HCT116 (cell line): ENCODE measurements at regions not wholly inside any gene's neighbourhood (a gene's known extent, or its start where the extent isn't known, plus 50 kb on each side); places are given as distances from the start of the nearest gene placed in this dataset.

ENCODE experiments used
- ATAC-seq: fragments of 200-7000 bp; cut with Tn5 transposase; 2 replicates; pipeline ENCODE4 v1.9.1; 2020; ENCODE audit warnings: mild to moderate bottlenecking, moderate library complexity
- BruUV-seq: library from RNA; stranded (reverse); fragments of 400-500 nt; replicated peaks from 2 replicates; lab custom pipeline; 2021; lab: Mats Ljungman, UMichigan
- CTCF ChIA-PET: fragments of 300-600 bp; sonication (Branson Sonifier 250); formaldehyde crosslinking; loops from one replicate; lab custom pipeline; 2021; ENCODE audit warnings: antibody characterized with exemption; lab: Charles Lee
- POLR2A ChIA-PET: fragments of 300-600, 350-600 bp; sonication (Branson Sonifier 250); formaldehyde crosslinking; loops from one replicate; lab custom pipeline; 2021; ENCODE audit warnings: antibody characterized with exemption; lab: Charles Lee
- RAD21 ChIA-PET, 2 experiments: fragments of 300-600 bp; sonication (Branson Sonifier 250); formaldehyde crosslinking; loops; one replicate each; lab custom pipeline; 2023; ENCODE audit warnings: low total read pairs in 2 of 2; ENCODE audit not compliant: uncharacterized antibody in 2 of 2, unreplicated experiment in 2 of 2, low non-redundant PET in 1 of 2; lab: Charles Lee
- DNase-seq: peaks from one replicate; pipeline ENCODE4 v3.0.0-alpha.2; 2010; ENCODE audit warnings: low read depth, low spot score
- H2AFZ ChIP-seq: fragments of 200-600 bp; shearing (Covaris generic), sonication (generic); 2 replicates; pipeline ENCODE4 v1.6.1; 2017; ENCODE audit warnings: low read depth, mixed run types, mixed read lengths, antibody characterized with exemption, low read length; ENCODE audit not compliant: poor library complexity, severe bottlenecking
- H3K27ac ChIP-seq: 2 replicates; pipeline ENCODE4 v1.5.1; 2012; ENCODE audit warnings: low read depth, low read length
- H3K27me3 ChIP-seq: fragments of 200-600 bp; sonication (generic); 2 replicates; pipeline ENCODE4 v1.6.1; 2016; ENCODE audit warnings: mixed run types, low read length, mixed read lengths; ENCODE audit not compliant: insufficient read depth
- H3K36me3 ChIP-seq, 2 experiments: fragments of 200-500 bp in 1 of 2; fragments of 200-600 bp in 1 of 2; sonication (Bioruptor generic) in 1 of 2; sonication (generic) in 1 of 2; 2 replicates each; pipeline versions ENCODE4 v1.5.1 to v1.6.1; 2014 to 2016; ENCODE audit warnings: low read length in 2 of 2, inconsistent platforms in 1 of 2, mixed read lengths in 1 of 2, mixed run types in 1 of 2; ENCODE audit not compliant: insufficient read depth in 2 of 2, control insufficient read depth in 1 of 2
- H3K4me1 ChIP-seq, 2 experiments: fragments of 200-600 bp in 1 of 2; sonication (generic) in 1 of 2; 2 replicates each; pipeline versions ENCODE4 v1.5.1 to v1.6.1; 2012 to 2017; ENCODE audit warnings: low read length in 2 of 2, inconsistent platforms in 1 of 2, mild to moderate bottlenecking in 1 of 2, mixed read lengths in 1 of 2, mixed run types in 1 of 2, moderate library complexity in 1 of 2; ENCODE audit not compliant: insufficient read depth in 2 of 2, control insufficient read depth in 1 of 2
- H3K4me2 ChIP-seq: fragments of 200-600 bp; sonication (generic); 2 replicates; pipeline ENCODE4 v1.6.1; 2017; ENCODE audit warnings: mixed run types, low read length, mixed read lengths
- H3K4me3 ChIP-seq, 2 experiments: fragments of 200-600 bp in 1 of 2; sonication (generic) in 1 of 2; replicated peaks in 1 of 2; 2 replicates each; pipeline ENCODE4 v1.5.1; 2011 to 2016; ENCODE audit warnings: low read length in 2 of 2, control low read depth in 1 of 2, low read depth in 1 of 2, mild to moderate bottlenecking in 1 of 2, mixed read lengths in 1 of 2, mixed run types in 1 of 2
- H3K79me2 ChIP-seq: fragments of 200-600 bp; sonication (generic); 2 replicates; pipeline ENCODE4 v1.6.1; 2017; ENCODE audit warnings: mild to moderate bottlenecking, mixed run types, low read length, moderate library complexity, mixed read lengths; ENCODE audit not compliant: insufficient read depth
- H3K9ac ChIP-seq: fragments of 200-600 bp; sonication (generic); 2 replicates; pipeline ENCODE4 v1.6.1; 2016; ENCODE audit warnings: low read length, mixed read lengths
- H3K9me2 ChIP-seq: fragments of 200-600 bp; sonication (generic), shearing (Covaris generic); 2 replicates; pipeline ENCODE4 v1.6.1; 2017; ENCODE audit warnings: mixed run types, mild to moderate bottlenecking, moderate library complexity; ENCODE audit not compliant: insufficient read depth
- H3K9me3 ChIP-seq, 2 experiments: fragments of 200-500 bp in 1 of 2; fragments of 200-600 bp in 1 of 2; sonication (Bioruptor generic) in 1 of 2; sonication (generic) in 1 of 2; 2 replicates each; pipeline ENCODE4 v1.6.1; 2014 to 2017; ENCODE audit warnings: low read length in 2 of 2, mixed read lengths in 2 of 2, inconsistent platforms in 1 of 2, low read depth in 1 of 2, mild to moderate bottlenecking in 1 of 2, mixed run types in 1 of 2, moderate library complexity in 1 of 2; ENCODE audit not compliant: control insufficient read depth in 1 of 2, insufficient read depth in 1 of 2
- H4K20me1 ChIP-seq: fragments of 200-600 bp; sonication (generic), shearing (Covaris generic); 2 replicates; pipeline ENCODE4 v1.6.1; 2017; ENCODE audit warnings: mixed run types, mild to moderate bottlenecking, moderate library complexity; ENCODE audit not compliant: insufficient read depth
- CBX3 ChIP-seq: IDR thresholded peaks from 2 replicates; pipeline ENCODE4 v1.6.1; 2012; ENCODE audit warnings: low read depth
- CTCF ChIP-seq, 3 experiments: fragments of 200-600 bp in 1 of 3; sonication (generic) in 1 of 3; IDR thresholded peaks in 2 of 3; conservative IDR thresholded peaks in 1 of 3; 2 replicates each; pipeline ENCODE4 v1.5.1; 2012 to 2017; ENCODE audit warnings: low read depth in 2 of 3, low read length in 2 of 3, antibody characterized with exemption in 1 of 3, borderline replicate concordance in 1 of 3, control low read depth in 1 of 3, mild to moderate bottlenecking in 1 of 3, mixed read lengths in 1 of 3, mixed run types in 1 of 3, moderate library complexity in 1 of 3; ENCODE audit not compliant: insufficient read depth in 1 of 3
- ELF1 ChIP-seq: IDR thresholded peaks from 2 replicates; pipeline ENCODE4 v1.6.1; 2012; ENCODE audit warnings: low read depth, borderline replicate concordance
- EZH2 ChIP-seq: fragments of 200-600 bp; sonication (generic); IDR thresholded peaks from 2 replicates; pipeline ENCODE4 v1.6.1; 2017; ENCODE audit warnings: antibody characterized with exemption, mixed run types
- EZH2phosphoT487 ChIP-seq: fragments of 200-600 bp; IDR thresholded peaks from 2 replicates; pipeline ENCODE4 v1.6.1; 2018; ENCODE audit warnings: antibody characterized with exemption, borderline replicate concordance
- FOSL1 ChIP-seq: IDR thresholded peaks from 2 replicates; pipeline ENCODE4 v1.6.1; 2012; ENCODE audit warnings: low read depth
- JUND ChIP-seq: IDR thresholded peaks from 2 replicates; pipeline ENCODE4 v1.6.1; 2012
- MAX ChIP-seq: IDR thresholded peaks from 2 replicates; pipeline ENCODE4 v1.6.1; 2012
- POLR2A ChIP-seq: IDR thresholded peaks from 2 replicates; pipeline ENCODE4 v1.7.0; 2011; ENCODE audit warnings: borderline replicate concordance; ENCODE audit not compliant: insufficient read depth, insufficient read length; ENCODE audit errors: extremely low read depth
- RAD21 ChIP-seq: IDR thresholded peaks from 2 replicates; pipeline ENCODE4 v1.6.1; 2012; ENCODE audit warnings: low read depth, mild to moderate bottlenecking
- REST ChIP-seq: IDR thresholded peaks from 2 replicates; pipeline ENCODE4 v1.6.1; 2012; ENCODE audit warnings: low read depth
- SP1 ChIP-seq: IDR thresholded peaks from 2 replicates; pipeline ENCODE4 v1.6.1; 2012; ENCODE audit warnings: low read depth
- YY1 ChIP-seq: IDR thresholded peaks from 2 replicates; pipeline ENCODE4 v1.6.1; 2011; ENCODE audit warnings: low read length, low read depth, moderate library complexity, mild to moderate bottlenecking; ENCODE audit not compliant: insufficient replicate concordance; ENCODE audit errors: extremely low read depth
- ZBTB33 ChIP-seq: IDR thresholded peaks from 2 replicates; pipeline ENCODE4 v1.6.1; 2011; ENCODE audit warnings: mild to moderate bottlenecking, low read length, moderate library complexity; ENCODE audit not compliant: insufficient replicate concordance; ENCODE audit errors: extremely low read depth
- intact Hi-C: fragments of 100-400 bp; cut with micrococcal nuclease; formaldehyde crosslinking; loops from 2 replicates; pipeline ENCODE4 v1.10.0; 2022

- TF ChIP-seq ZBTB33: no peak
- TF ChIP-seq JUND: no peak
- no peak for TF ChIP-seq ELF1
Observed at GRCh38 chr20:50327666-50328065, 137.0 kb downstream of the CEBPB start (continued).

GRCh38 chr20:50328222-50328979 is 137.8 kb downstream of the CEBPB start:
- no TSS peak for BruUV-seq
- ChIA-PET RAD21 (no interaction called here), POLR2A (interaction anchor here (1.0 to 1.6 kb wide), 2 partner anchors 11 to 17 kb away, joined by 3 read pairs; no protein-coding TSS in a partner anchor)
- TF ChIP-seq RAD21 (no peak), CBX3 (no peak), EZH2phosphoT487 (no peak), EZH2 (no peak), POLR2A (no peak), FOSL1 (no peak), MAX (no peak), CTCF (IDR thresholded peaks at IDR 0.05 in 2 of 3, conservative IDR thresholded peaks at IDR 0.05 in 1 of 3; ENCODE audit: borderline replicate concordance in 1 of 3, insufficient read depth in 1 of 3, low read depth in 2 of 3, low read length in 2 of 3) (no peak), YY1 (no peak), SP1 (no peak), REST (no peak), JUND (no peak)

More at GRCh38 chr20:50328222-50328979, 137.8 kb downstream of the CEBPB start:
- no peaks in the 10 kb centered on the region for H4K20me1 ChIP-seq
- no peaks in the 10 kb centered on the region for H3K9me2 ChIP-seq
- H2AFZ ChIP-seq: no peak overlapping the region
- H3K27me3 ChIP-seq: no peaks in the 10 kb centered on the region
- H3K36me3 ChIP-seq: no peaks in the 10 kb centered on the region
- no peaks in the 10 kb centered on the region for H3K79me2 ChIP-seq
- H3K4me3 ChIP-seq: no peak overlapping the region
- H3K4me2 ChIP-seq: no peak overlapping the region
- H3K9ac ChIP-seq: no peak overlapping the region
- peaks cover 0 to 4% of the 10 kb centered on the region in 2 experiments; a peak in 1 of 4 replicates for H3K9me3 ChIP-seq
- peaks cover 7 to 12% of the 10 kb centered on the region in 2 experiments; a peak in 2 of 4 replicates for H3K4me1 ChIP-seq
- DNase-seq (no peak), ATAC-seq (no peak)
- H3K27ac ChIP-seq: no peak overlapping the region
- CTCF ChIA-PET: no interaction called here
- intact Hi-C loops: no loop called here
